ENCODE measurements at regions not wholly inside any gene's neighbourhood (a gene's known extent, or its start where the extent isn't known, plus 50 kb on each side); places are given as distances from the start of the nearest gene placed in this dataset.

DNA sequence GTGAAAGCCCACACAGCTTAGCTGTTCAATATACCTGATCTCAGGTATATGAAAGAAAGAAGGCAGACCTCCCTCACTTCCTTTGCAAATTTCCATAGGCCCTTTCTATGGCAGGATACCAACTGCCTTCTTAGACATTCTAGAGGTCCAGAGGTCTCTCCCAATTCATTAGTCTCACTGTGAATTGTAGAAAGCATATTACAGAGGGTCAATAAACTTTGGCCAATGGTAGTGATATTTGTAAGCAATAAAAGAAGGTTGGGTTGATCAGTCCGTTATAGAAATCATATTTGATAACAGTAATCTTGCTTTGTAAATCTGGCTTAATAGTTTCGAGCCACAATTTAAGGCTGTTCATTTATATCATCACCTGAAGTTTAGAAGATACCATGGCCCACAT lies 50.7 kb upstream of the ATP8B1 start:
- ChIA-PET POLR2A (ENCODE audit: unreplicated experiment) (no interaction called here), CTCF (no interaction called here)
- ATAC-seq (ENCODE audit: low read depth) (no peak), DNase-seq (no peak)
- no peak overlapping the region for H3K27ac ChIP-seq (ENCODE audit: insufficient read depth, low read length)
- no peak overlapping the region for H3K14ac ChIP-seq (replicated peaks; ENCODE audit: low read depth, low read length)
- intact Hi-C loops (cut with micrococcal nuclease), result loop anchor here (10.0 kb wide), 1 partner anchor 219 kb away; no protein-coding TSS in a partner anchor
- H3K36me3 ChIP-seq (ENCODE audit: control insufficient read depth, insufficient read depth, low read length), result no peaks in the 10 kb centered on the region
- no peak overlapping the region for H4K5ac ChIP-seq (ENCODE audit: low read depth, low read length)
- no peak overlapping the region for H2BK120ac ChIP-seq (ENCODE audit: low read depth, low read length)
- H2BK5ac ChIP-seq (ENCODE audit: low read depth, low read length, poor library complexity, severe bottlenecking), result no peak overlapping the region
- WGBS, 2 experiments (ENCODE audit: extremely low coverage in 2 of 2, insufficient read length in 1 of 2), result no CpG with 5 or more reads among the region's 2 CpGs
- no peak overlapping the region for H3K9ac ChIP-seq (ENCODE audit: low read depth, low read length)
- no peaks in the 10 kb centered on the region for H3K27me3 ChIP-seq (ENCODE audit: control insufficient read depth, insufficient read depth, low read length)
- no peaks in the 10 kb centered on the region for H3K9me3 ChIP-seq (ENCODE audit: control insufficient read depth, insufficient read depth, low read length)
- TF ChIP-seq RAD21 (IDR thresholded peaks at IDR 0.05; ENCODE audit: low read length) (no peak), FOS (IDR thresholded peaks at IDR 0.05; ENCODE audit: low read depth, low read length) (no peak), NFE2L2 (IDR thresholded peaks at IDR 0.05; ENCODE audit: low read depth, low read length) (no peak), SMC3 (IDR thresholded peaks at IDR 0.05; ENCODE audit: low read depth, low read length) (no peak), CEBPB (IDR thresholded peaks at IDR 0.05; ENCODE audit: low read depth, low read length) (no peak), RFX5 (IDR thresholded peaks at IDR 0.05; ENCODE audit: low read depth, low read length) (no peak), POLR2A (IDR thresholded peaks at IDR 0.05; ENCODE audit: low read depth, low read length) (no peak), RCOR1 (IDR thresholded peaks at IDR 0.05; ENCODE audit: insufficient replicate concordance, low read length) (no peak), MAZ (IDR thresholded peaks at IDR 0.05; ENCODE audit: borderline replicate concordance, low read depth, low read length) (no peak), BHLHE40 (IDR thresholded peaks at IDR 0.05; ENCODE audit: low read depth, low read length) (no peak), MAFK (IDR thresholded peaks at IDR 0.05; ENCODE audit: low read depth, low read length) (no peak)
- TF ChIP-seq, protein P1, sequence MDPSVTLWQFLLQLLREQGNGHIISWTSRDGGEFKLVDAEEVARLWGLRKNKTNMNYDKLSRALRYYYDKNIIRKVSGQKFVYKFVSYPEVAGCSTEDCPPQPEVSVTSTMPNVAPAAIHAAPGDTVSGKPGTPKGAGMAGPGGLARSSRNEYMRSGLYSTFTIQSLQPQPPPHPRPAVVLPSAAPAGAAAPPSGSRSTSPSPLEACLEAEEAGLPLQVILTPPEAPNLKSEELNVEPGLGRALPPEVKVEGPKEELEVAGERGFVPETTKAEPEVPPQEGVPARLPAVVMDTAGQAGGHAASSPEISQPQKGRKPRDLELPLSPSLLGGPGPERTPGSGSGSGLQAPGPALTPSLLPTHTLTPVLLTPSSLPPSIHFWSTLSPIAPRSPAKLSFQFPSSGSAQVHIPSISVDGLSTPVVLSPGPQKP (IDR thresholded peaks at IDR 0.05; ENCODE audit: borderline replicate concordance, low read depth, low read length), result no peak
- TF ChIP-seq, protein P2, sequence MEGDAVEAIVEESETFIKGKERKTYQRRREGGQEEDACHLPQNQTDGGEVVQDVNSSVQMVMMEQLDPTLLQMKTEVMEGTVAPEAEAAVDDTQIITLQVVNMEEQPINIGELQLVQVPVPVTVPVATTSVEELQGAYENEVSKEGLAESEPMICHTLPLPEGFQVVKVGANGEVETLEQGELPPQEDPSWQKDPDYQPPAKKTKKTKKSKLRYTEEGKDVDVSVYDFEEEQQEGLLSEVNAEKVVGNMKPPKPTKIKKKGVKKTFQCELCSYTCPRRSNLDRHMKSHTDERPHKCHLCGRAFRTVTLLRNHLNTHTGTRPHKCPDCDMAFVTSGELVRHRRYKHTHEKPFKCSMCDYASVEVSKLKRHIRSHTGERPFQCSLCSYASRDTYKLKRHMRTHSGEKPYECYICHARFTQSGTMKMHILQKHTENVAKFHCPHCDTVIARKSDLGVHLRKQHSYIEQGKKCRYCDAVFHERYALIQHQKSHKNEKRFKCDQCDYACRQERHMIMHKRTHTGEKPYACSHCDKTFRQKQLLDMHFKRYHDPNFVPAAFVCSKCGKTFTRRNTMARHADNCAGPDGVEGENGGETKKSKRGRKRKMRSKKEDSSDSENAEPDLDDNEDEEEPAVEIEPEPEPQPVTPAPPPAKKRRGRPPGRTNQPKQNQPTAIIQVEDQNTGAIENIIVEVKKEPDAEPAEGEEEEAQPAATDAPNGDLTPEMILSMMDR (conservative IDR thresholded peaks at IDR 0.05; ENCODE audit: low read depth, low read length), result no peak
- H4K8ac ChIP-seq (ENCODE audit: low read depth in 2 of 2, low read length in 2 of 2), result no peak overlapping the region
- H3K23ac ChIP-seq (ENCODE audit: low read depth, low read length), result no peak overlapping the region
- dilution Hi-C loops (cut with HindIII; ENCODE audit: low sequenced_read_pairs, unreplicated experiment), result no loop called here
- no TSS peak for BruUV-seq (replicated peaks)
- no peak overlapping the region for H3K4me3 ChIP-seq (ENCODE audit: insufficient read depth, low read depth, low read length)
- no peak overlapping the region for H2BK20ac ChIP-seq (ENCODE audit: low read depth, low read length)
- H3K4me2 ChIP-seq (ENCODE audit: low read depth, low read length), result no peak overlapping the region
- no peak overlapping the region for H4K91ac ChIP-seq (ENCODE audit: insufficient read depth, low read depth, low read length)
- H2AK5ac ChIP-seq (ENCODE audit: low read depth, low read length), result no peak overlapping the region
- H3K79me1 ChIP-seq (ENCODE audit: low read depth in 1 of 2, low read length in 2 of 2), result no peaks in the 10 kb centered on the region
- no peaks in the 10 kb centered on the region; the same call in 1 of the 2 replicates for H3K4me1 ChIP-seq (ENCODE audit: control insufficient read depth, insufficient read depth, low read length)
- in situ Hi-C loops (cut with MboI; ENCODE audit: low sequenced_read_pairs), result no loop called here
- H2AK9ac ChIP-seq (replicated peaks; ENCODE audit: low read depth, low read length, poor library complexity), result no peak overlapping the region
- H3K56ac ChIP-seq (ENCODE audit: extremely low read depth, insufficient read depth, low read length), result no peak overlapping the region
- H2BK15ac ChIP-seq (ENCODE audit: low read depth, low read length), result no peak overlapping the region
- H4K20me1 ChIP-seq (ENCODE audit: insufficient read depth, low read length), result no peaks in the 10 kb centered on the region
- no peak overlapping the region for H3K4ac ChIP-seq (ENCODE audit: low read depth, low read length)
- no peak overlapping the region for H3K18ac ChIP-seq (ENCODE audit: low read depth, low read length)
- H3K9me1 ChIP-seq (ENCODE audit: insufficient read depth, low read length), result no peaks in the 10 kb centered on the region
- no peak overlapping the region for H2AFZ ChIP-seq (replicated peaks; ENCODE audit: low read length, poor library complexity)

All from IMR-90 (cell line).